ENCODE measurements at regions not wholly inside any gene's neighbourhood (a gene's known extent, or its start where the extent isn't known, plus 50 kb on each side); places are given as distances from the start of the nearest gene placed in this dataset.
A peak's percentile ranks its signal among the peaks of the same experiment; 100 is the strongest.

- DNase-seq (no peak), ATAC-seq (no peak)
- intact Hi-C loops (cut with micrococcal nuclease) = no loop called here
These were observed 692.5 kb upstream of the ADAMTS16 start for GRCh38 chr5:4447657-4448056.

GRCh38 chr5:4453655-4454054 lies 686.5 kb upstream of the ADAMTS16 start:
- DNase-seq (no peak), ATAC-seq (no peak)
- intact Hi-C loops (cut with micrococcal nuclease) = no loop called here

- intact Hi-C loops (cut with micrococcal nuclease) = no loop called here
- ATAC-seq = no peak
- DNase-seq = no peak
These were observed 660.7 kb upstream of the ADAMTS16 start for GRCh38 chr5:4479426-4479825.

- DNase-seq (no peak), ATAC-seq (no peak)
- intact Hi-C loops (cut with micrococcal nuclease) = no loop called here
These were observed 659.4 kb upstream of the ADAMTS16 start for GRCh38 chr5:4480528-4481349.

GRCh38 chr5:4487581-4487980 lies 652.5 kb upstream of the ADAMTS16 start:
- DNase-seq (no peak), ATAC-seq (no peak)
- intact Hi-C loops (cut with micrococcal nuclease) = no loop called here

GRCh38 chr5:4511996-4512656 lies 628.0 kb upstream of the ADAMTS16 start:
- intact Hi-C loops (cut with micrococcal nuclease) = no loop called here
- ATAC-seq = peak; percentile 83
- DNase-seq = peak; percentile 61

- DNase-seq = no peak
- no peak for ATAC-seq
- intact Hi-C loops (cut with micrococcal nuclease) = no loop called here
These were observed 626.7 kb upstream of the ADAMTS16 start for GRCh38 chr5:4513381-4513780.

GRCh38 chr5:4514067-4514648 lies 626.0 kb upstream of the ADAMTS16 start:
- ATAC-seq (no peak), DNase-seq (no peak)
- intact Hi-C loops (cut with micrococcal nuclease) = no loop called here

- intact Hi-C loops (cut with micrococcal nuclease) = no loop called here
- no peak for DNase-seq
- no peak for ATAC-seq
These were observed 621.0 kb upstream of the ADAMTS16 start for GRCh38 chr5:4518903-4519672.

- DNase-seq (no peak), ATAC-seq (no peak)
- intact Hi-C loops (cut with micrococcal nuclease) = no loop called here
These were observed 619.6 kb upstream of the ADAMTS16 start for GRCh38 chr5:4520559-4520958.

GRCh38 chr5:4523038-4523437 lies 617.1 kb upstream of the ADAMTS16 start:
- DNase-seq (no peak), ATAC-seq (no peak)
- intact Hi-C loops (cut with micrococcal nuclease) = no loop called here

GRCh38 chr5:4531756-4532704 lies 608.1 kb upstream of the ADAMTS16 start:
- no peak for ATAC-seq
- intact Hi-C loops (cut with micrococcal nuclease) = no loop called here

GRCh38 chr5:4532705-4533080 lies 607.4 kb upstream of the ADAMTS16 start:
- intact Hi-C loops (cut with micrococcal nuclease) = no loop called here
- ATAC-seq = no peak
- DNase-seq = no peak

More at GRCh38 chr5:4531756-4532704, 608.1 kb upstream of the ADAMTS16 start:
- DNase-seq = no peak

GRCh38 chr5:4533457-4534105 lies 606.5 kb upstream of the ADAMTS16 start:
- ATAC-seq (no peak), DNase-seq (no peak)
- intact Hi-C loops (cut with micrococcal nuclease) = no loop called here

GRCh38 chr5:4537489-4537888 lies 602.6 kb upstream of the ADAMTS16 start:
- no peak for ATAC-seq
- intact Hi-C loops (cut with micrococcal nuclease) = no loop called here
- no peak for DNase-seq

GRCh38 chr5:4540375-4541173 lies 599.6 kb upstream of the ADAMTS16 start:
- DNase-seq = no peak
- ATAC-seq = no peak
- intact Hi-C loops (cut with micrococcal nuclease) = no loop called here

GRCh38 chr5:4541334-4541733 lies 598.8 kb upstream of the ADAMTS16 start:
- no peak for DNase-seq
- intact Hi-C loops (cut with micrococcal nuclease) = no loop called here
- no peak for ATAC-seq
